Breast epithelium (tissue), 4 donors: ENCODE measurements at regions not wholly inside any gene's neighbourhood (a gene's known extent, or its start where the extent isn't known, plus 50 kb on each side); places are given as distances from the start of the nearest gene placed in this dataset.

Experiments used
- DNase-seq, 2 donors: peaks; one replicate each; pipeline ENCODE4 v3.0.0-alpha.2; 2019; ENCODE audit warnings: low spot score in 2 of 2
- H3K27ac ChIP-seq, 2 donors: fragments of 200-600 bp; sonication (generic) in 1 of 2; one replicate each; pipeline ENCODE4 v1.5.1; 2016 to 2019; ENCODE audit warnings: mild to moderate bottlenecking in 1 of 2
- H3K27me3 ChIP-seq, 2 donors: fragments of 200-600 bp; sonication (generic) in 1 of 2; one replicate each; pipeline versions ENCODE4 v1.5.1 to v1.6.0; 2017 to 2019; ENCODE audit warnings: control low read depth in 1 of 2, mild to moderate bottlenecking in 1 of 2
- H3K36me3 ChIP-seq: fragments of 200-600 bp; one replicate; pipeline ENCODE4 v1.5.1; 2019
- H3K4me1 ChIP-seq, 2 donors: fragments of 200-600 bp; sonication (generic); one replicate each; pipeline ENCODE4 v1.5.1; 2016 to 2019; ENCODE audit warnings: control low read depth in 1 of 2
- H3K4me3 ChIP-seq, 3 donors: fragments of 200-600 bp; sonication (generic); 1 replicate in 2 of 3; 2 replicates in 1 of 3; pipeline ENCODE4 v1.5.1; 2016 to 2019; ENCODE audit warnings: mild to moderate bottlenecking in 3 of 3, moderate library complexity in 2 of 3
- H3K9me3 ChIP-seq, 2 donors: fragments of 200-600 bp; sonication (generic) in 1 of 2; one replicate each; pipeline ENCODE4 v1.5.1; 2016 to 2019; ENCODE audit warnings: control low read depth in 1 of 2
- CTCF ChIP-seq, 3 donors: fragments of 450-650 bp; IDR thresholded peaks; one replicate each; pipeline ENCODE4 v1.5.1; 2016 to 2017; ENCODE audit warnings: antibody characterized with exemption in 3 of 3, mild to moderate bottlenecking in 3 of 3, moderate library complexity in 3 of 3
- POLR2A ChIP-seq: fragments of 450-650 bp; IDR thresholded peaks from one replicate; pipeline ENCODE4 v1.6.1; 2016; ENCODE audit warnings: antibody characterized with exemption, mild to moderate bottlenecking, moderate library complexity
- POLR2AphosphoS5 ChIP-seq, 3 donors: sonication (generic); formaldehyde crosslinking; IDR thresholded peaks; one replicate each; pipeline ENCODE4 v1.6.1; 2017; ENCODE audit warnings: antibody characterized with exemption in 3 of 3
- intact Hi-C: fragments of 100-400 bp; cut with DNase I; formaldehyde crosslinking; loops from one replicate; pipeline ENCODE4 v1.15.1; 2023; ENCODE audit warnings: low total_unique reads

GRCh38 chr1:34396042-34396441 lies 219.3 kb downstream of the C1orf94 start:
- no peak overlapping the region for H3K4me3 ChIP-seq
- TF ChIP-seq POLR2A (no peak), CTCF (IDR thresholded peaks at IDR 0.05) (no peak), POLR2AphosphoS5 (IDR thresholded peaks at IDR 0.05) (no peak)
- no peaks in the 10 kb centered on the region for H3K36me3 ChIP-seq
- intact Hi-C loops = no loop called here
- DNase-seq = no peak
- no peaks in the 10 kb centered on the region for H3K9me3 ChIP-seq
- H3K27ac ChIP-seq = no peak overlapping the region
- no peaks in the 10 kb centered on the region for H3K4me1 ChIP-seq
- no peaks in the 10 kb centered on the region for H3K27me3 ChIP-seq

- no peaks in the 10 kb centered on the region for H3K36me3 ChIP-seq
- H3K27ac ChIP-seq = no peak overlapping the region
- H3K27me3 ChIP-seq = no peaks in the 10 kb centered on the region
- H3K4me1 ChIP-seq = no peaks in the 10 kb centered on the region
- no peaks in the 10 kb centered on the region for H3K9me3 ChIP-seq
- no peak for DNase-seq
- no peak overlapping the region for H3K4me3 ChIP-seq
- intact Hi-C loops = no loop called here
- TF ChIP-seq POLR2AphosphoS5 (IDR thresholded peaks at IDR 0.05) (no peak), POLR2A (no peak), CTCF (IDR thresholded peaks at IDR 0.05) (no peak)
Measured at GRCh38 chr1:34398241-34398915, 221.7 kb downstream of the C1orf94 start.

GRCh38 chr1:34398916-34399275 lies 222.2 kb downstream of the C1orf94 start:
- no peaks in the 10 kb centered on the region for H3K36me3 ChIP-seq
- intact Hi-C loops = no loop called here
- no peaks in the 10 kb centered on the region for H3K4me1 ChIP-seq
- H3K9me3 ChIP-seq = no peaks in the 10 kb centered on the region
- no peak overlapping the region for H3K27ac ChIP-seq
- DNase-seq = no peak
- TF ChIP-seq POLR2AphosphoS5 (IDR thresholded peaks at IDR 0.05) = no peak
- no peak for TF ChIP-seq CTCF (IDR thresholded peaks at IDR 0.05)
- TF ChIP-seq POLR2A = no peak
- H3K4me3 ChIP-seq = no peak overlapping the region
- H3K27me3 ChIP-seq = no peaks in the 10 kb centered on the region

GRCh38 chr1:34400675-34401074 lies 224.0 kb downstream of the C1orf94 start:
- no peaks in the 10 kb centered on the region for H3K36me3 ChIP-seq
- TF ChIP-seq POLR2A (no peak), POLR2AphosphoS5 (IDR thresholded peaks at IDR 0.05) (no peak), CTCF (IDR thresholded peaks at IDR 0.05) (no peak)
- no peaks in the 10 kb centered on the region for H3K9me3 ChIP-seq
- no peak overlapping the region for H3K27ac ChIP-seq
- intact Hi-C loops = no loop called here
- DNase-seq = no peak
- no peaks in the 10 kb centered on the region for H3K27me3 ChIP-seq
- H3K4me1 ChIP-seq = no peaks in the 10 kb centered on the region
- H3K4me3 ChIP-seq = no peak overlapping the region

- no peak overlapping the region for H3K27ac ChIP-seq
- DNase-seq = no peak
- intact Hi-C loops = no loop called here
- H3K4me3 ChIP-seq = no peak overlapping the region
- H3K9me3 ChIP-seq = no peaks in the 10 kb centered on the region
- TF ChIP-seq CTCF (IDR thresholded peaks at IDR 0.05) = no peak
- TF ChIP-seq POLR2A = no peak
- TF ChIP-seq POLR2AphosphoS5 (IDR thresholded peaks at IDR 0.05) = no peak
- H3K36me3 ChIP-seq = no peaks in the 10 kb centered on the region
- H3K4me1 ChIP-seq = no peaks in the 10 kb centered on the region
- no peaks in the 10 kb centered on the region for H3K27me3 ChIP-seq
Measured at GRCh38 chr1:34403156-34403555, 226.4 kb downstream of the C1orf94 start.
